Epithelial cell of proximal tubule (primary cell): ENCODE measurements at regions not wholly inside any gene's neighbourhood (a gene's known extent, or its start where the extent isn't known, plus 50 kb on each side); places are given as distances from the start of the nearest gene placed in this dataset.

Source experiments
- DNase-seq: peaks from one replicate; pipeline ENCODE4 v3.0.0-alpha.2; 2011; ENCODE audit warnings: low read depth
- H3K4me3 ChIP-seq: 2 replicates; pipeline ENCODE4 v1.5.1; 2011; ENCODE audit warnings: low read depth, mild to moderate bottlenecking, low read length
- CTCF ChIP-seq: conservative IDR thresholded peaks from 2 replicates; pipeline ENCODE4 v1.5.1; 2012; ENCODE audit warnings: low read depth, mild to moderate bottlenecking, low read length

GRCh38 chr3:190741788-190742187, 120.7 kb downstream of the GMNC start:
- no peak for TF ChIP-seq CTCF
- no peak overlapping the region for H3K4me3 ChIP-seq
- no peak for DNase-seq

- no peak for TF ChIP-seq CTCF
- no peak overlapping the region for H3K4me3 ChIP-seq
- DNase-seq: no peak
Measured at GRCh38 chr3:190739641-190740185, 122.8 kb downstream of the GMNC start.

GRCh38 chr3:190738636-190739155, 123.8 kb downstream of the GMNC start:
- no peak for DNase-seq
- no peak overlapping the region for H3K4me3 ChIP-seq
- no peak for TF ChIP-seq CTCF

GRCh38 chr3:190737446-190737845, 125.0 kb downstream of the GMNC start:
- no peak for TF ChIP-seq CTCF
- peak overlapping the region; percentile 14 for H3K4me3 ChIP-seq
- DNase-seq: no peak

GRCh38 chr3:190734490-190734889, 128.0 kb downstream of the GMNC start:
- no peak for DNase-seq
- no peak for TF ChIP-seq CTCF
- no peak overlapping the region for H3K4me3 ChIP-seq

GRCh38 chr3:190733591-190734146, 128.8 kb downstream of the GMNC start:
- no peak for TF ChIP-seq CTCF
- DNase-seq: no peak
- no peak overlapping the region for H3K4me3 ChIP-seq

- H3K4me3 ChIP-seq: no peak overlapping the region
- TF ChIP-seq CTCF: no peak
- DNase-seq: no peak
Measured at GRCh38 chr3:190731596-190731995, 130.9 kb downstream of the GMNC start.
